D721Med (cell line): ENCODE measurements at regions not wholly inside any gene's neighbourhood (a gene's known extent, or its start where the extent isn't known, plus 50 kb on each side); places are given as distances from the start of the nearest gene placed in this dataset.

Experiments used
- DNase-seq: peaks from one replicate; pipeline ENCODE4 v3.0.0; 2011; ENCODE audit warnings: low spot score; ENCODE audit not compliant: insufficient read length
- FAIRE-seq: peaks from 2 replicates; lab custom pipeline; 2011; peaks lifted over from hg19 to GRCh38; lab: Jason Lieb, UNC
- CTCF ChIP-seq: IDR thresholded peaks from 2 replicates; pipeline ENCODE4 v1.5.1; 2012; ENCODE audit warnings: mild to moderate bottlenecking, control low read depth; ENCODE audit not compliant: insufficient read depth; ENCODE audit errors: missing control alignments

GRCh38 chrX:109830704-109831206 is 97.7 kb upstream of the ACSL4 start:
- no peak for DNase-seq
- no peak for TF ChIP-seq CTCF
- FAIRE-seq = no peak

GRCh38 chrX:109831326-109831985 is 98.4 kb upstream of the ACSL4 start:
- TF ChIP-seq CTCF = no peak
- FAIRE-seq (no peak), DNase-seq (no peak)

- FAIRE-seq = no peak
These were observed 106.9 kb upstream of the ACSL4 start for GRCh38 chrX:109839694-109840567.

GRCh38 chrX:109840585-109840984 is 107.5 kb upstream of the ACSL4 start:
- FAIRE-seq = no peak
- no peak for DNase-seq
- TF ChIP-seq CTCF = no peak

More at GRCh38 chrX:109839694-109840567, 106.9 kb upstream of the ACSL4 start:
- no peak for DNase-seq
- TF ChIP-seq CTCF = no peak

- no peak for TF ChIP-seq CTCF
- FAIRE-seq = no peak
- DNase-seq = no peak
These were observed 108.2 kb upstream of the ACSL4 start for GRCh38 chrX:109841257-109841656.

GRCh38 chrX:109841869-109842579 is 109.0 kb upstream of the ACSL4 start:
- no peak for DNase-seq
- TF ChIP-seq CTCF = no peak
- FAIRE-seq = no peak
